Testis (tissue), 2 donors: ENCODE measurements at regions not wholly inside any gene's neighbourhood (a gene's known extent, or its start where the extent isn't known, plus 50 kb on each side); places are given as distances from the start of the nearest gene placed in this dataset.
"Not testable (repeated sequence)": the region's sequence is repeated elsewhere in the genome, so short reads cannot be mapped to it uniquely, and the experiment has no call there.

Experiments
- DNase-seq: peaks from one replicate; pipeline ENCODE4 v3.0.0-alpha.2; 2019
- H3K27ac ChIP-seq, 2 donors: fragments of 200-600 bp; sonication (generic); one replicate each; pipeline ENCODE4 v1.5.1; 2019
- H3K27me3 ChIP-seq: fragments of 200-600 bp; sonication (generic); one replicate; pipeline ENCODE4 v1.5.1; 2019
- H3K36me3 ChIP-seq: fragments of 200-600 bp; sonication (generic); one replicate; pipeline ENCODE4 v1.5.1; 2017; ENCODE audit warnings: low read depth; ENCODE audit errors: missing control alignments
- H3K4me1 ChIP-seq: fragments of 200-600 bp; sonication (generic); one replicate; pipeline ENCODE4 v1.5.1; 2019
- H3K4me3 ChIP-seq, 2 donors: fragments of 200-600 bp; sonication (generic); one replicate each; pipeline ENCODE4 v1.5.1; 2017 to 2019
- H3K9me3 ChIP-seq: fragments of 200-600 bp; sonication (generic); one replicate; pipeline ENCODE4 v1.5.1; 2017
- POLR2A ChIP-seq: fragments of 450-650 bp; IDR thresholded peaks from one replicate; pipeline ENCODE4 v1.6.1; 2017; ENCODE audit warnings: antibody characterized with exemption, mild to moderate bottlenecking, moderate library complexity
- WGBS, 2 donors: methylation state at CpG; one replicate each; pipeline ENCODE4 v1.1.5; 2018; 5-methylcytosine and 5-hydroxymethylcytosine counted together
- intact Hi-C: fragments of 100-400 bp; cut with DNase I; formaldehyde crosslinking; loops from one replicate; pipeline ENCODE4 v1.15.1; 2023; ENCODE audit warnings: low total_unique reads
- TF ChIP-seq, protein P1 (sequence below), 3 experiments: fragments of 450-650 bp in 2 of 3; fragments of 200-600 bp in 1 of 3; sonication (generic) in 1 of 3; IDR thresholded peaks; one replicate each; pipeline ENCODE4 v1.5.1; 2016 to 2019; ENCODE audit warnings: antibody characterized with exemption in 3 of 3, mild to moderate bottlenecking in 2 of 3, moderate library complexity in 1 of 3

DNA sequence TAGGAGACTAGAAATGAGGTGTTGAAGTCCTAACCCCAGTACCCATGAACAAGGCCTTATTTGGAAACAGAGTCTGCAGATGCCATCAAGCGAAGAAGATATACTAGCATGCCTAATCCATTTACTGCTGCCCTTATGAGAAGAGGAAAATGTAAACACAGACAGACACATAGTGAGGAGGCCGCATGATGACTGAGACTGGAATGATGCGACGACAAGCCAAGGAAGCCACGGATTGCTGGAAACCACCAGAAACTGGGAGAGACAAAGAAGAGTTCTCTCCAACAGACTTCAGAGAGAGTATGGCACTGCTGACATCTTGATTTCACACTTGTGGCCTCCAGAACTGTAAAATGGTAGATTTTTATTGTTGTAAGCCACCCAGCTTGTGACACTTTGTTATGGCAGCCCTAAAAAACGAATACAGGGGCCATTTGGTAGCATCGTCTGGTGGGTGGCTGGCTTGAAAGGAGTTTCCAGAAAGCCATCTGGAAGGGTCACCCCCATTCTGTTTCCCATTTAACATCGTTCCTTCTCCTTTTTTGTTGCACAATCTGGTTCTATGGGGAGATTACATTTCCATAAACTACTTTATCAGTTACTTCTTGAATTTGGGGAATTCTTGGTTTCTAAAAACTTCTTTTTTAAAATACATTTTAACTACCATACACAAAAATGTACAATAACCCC lies 193.1 kb downstream of the HSD17B3 start:
- 91 to 92% methylated on average over 8 of the region's 8 CpGs for WGBS, 2 donors

DNA sequence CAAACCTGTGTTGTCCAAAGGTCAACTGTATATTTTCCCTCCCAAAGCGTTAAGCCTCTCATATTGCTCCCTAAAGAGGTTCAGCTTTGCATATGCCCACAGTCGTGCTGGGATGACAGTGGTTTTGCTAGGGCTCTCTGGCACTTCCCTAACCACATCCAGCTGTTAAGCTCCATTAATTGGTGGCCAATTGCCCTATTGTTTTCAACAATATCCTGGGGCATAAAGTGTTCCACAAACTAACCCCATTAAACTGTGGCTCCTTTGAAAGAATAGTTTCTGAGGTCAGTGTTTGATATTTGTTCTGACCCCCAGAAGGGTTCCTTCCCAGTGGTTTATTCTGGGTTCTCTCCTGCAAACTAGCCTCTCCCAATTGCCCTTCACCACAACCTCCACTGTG lies 194.5 kb downstream of the HSD17B3 start:
- H3K4me1 ChIP-seq: peaks cover 18% of the 10 kb centered on the region
- 57 to 91% methylated on average over 2 of the region's 2 CpGs for WGBS, 2 donors
- H3K36me3 ChIP-seq: no peaks in the 10 kb centered on the region

More for the DNA sequence above, 193.1 kb downstream of the HSD17B3 start:
- Histone ChIP-seq H3K27ac (no peak overlapping the region), H3K9me3 (no peaks in the 10 kb centered on the region), H3K4me3 (no peak overlapping the region), H3K27me3 (no peaks in the 10 kb centered on the region), H3K4me1 (peaks cover 18% of the 10 kb centered on the region), H3K36me3 (no peaks in the 10 kb centered on the region)
- DNase-seq: no peak
- TF ChIP-seq POLR2A: no peak
- TF ChIP-seq, protein P1, sequence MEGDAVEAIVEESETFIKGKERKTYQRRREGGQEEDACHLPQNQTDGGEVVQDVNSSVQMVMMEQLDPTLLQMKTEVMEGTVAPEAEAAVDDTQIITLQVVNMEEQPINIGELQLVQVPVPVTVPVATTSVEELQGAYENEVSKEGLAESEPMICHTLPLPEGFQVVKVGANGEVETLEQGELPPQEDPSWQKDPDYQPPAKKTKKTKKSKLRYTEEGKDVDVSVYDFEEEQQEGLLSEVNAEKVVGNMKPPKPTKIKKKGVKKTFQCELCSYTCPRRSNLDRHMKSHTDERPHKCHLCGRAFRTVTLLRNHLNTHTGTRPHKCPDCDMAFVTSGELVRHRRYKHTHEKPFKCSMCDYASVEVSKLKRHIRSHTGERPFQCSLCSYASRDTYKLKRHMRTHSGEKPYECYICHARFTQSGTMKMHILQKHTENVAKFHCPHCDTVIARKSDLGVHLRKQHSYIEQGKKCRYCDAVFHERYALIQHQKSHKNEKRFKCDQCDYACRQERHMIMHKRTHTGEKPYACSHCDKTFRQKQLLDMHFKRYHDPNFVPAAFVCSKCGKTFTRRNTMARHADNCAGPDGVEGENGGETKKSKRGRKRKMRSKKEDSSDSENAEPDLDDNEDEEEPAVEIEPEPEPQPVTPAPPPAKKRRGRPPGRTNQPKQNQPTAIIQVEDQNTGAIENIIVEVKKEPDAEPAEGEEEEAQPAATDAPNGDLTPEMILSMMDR (IDR thresholded peaks at IDR 0.05): no peak
- intact Hi-C loops: no loop called here

DNA sequence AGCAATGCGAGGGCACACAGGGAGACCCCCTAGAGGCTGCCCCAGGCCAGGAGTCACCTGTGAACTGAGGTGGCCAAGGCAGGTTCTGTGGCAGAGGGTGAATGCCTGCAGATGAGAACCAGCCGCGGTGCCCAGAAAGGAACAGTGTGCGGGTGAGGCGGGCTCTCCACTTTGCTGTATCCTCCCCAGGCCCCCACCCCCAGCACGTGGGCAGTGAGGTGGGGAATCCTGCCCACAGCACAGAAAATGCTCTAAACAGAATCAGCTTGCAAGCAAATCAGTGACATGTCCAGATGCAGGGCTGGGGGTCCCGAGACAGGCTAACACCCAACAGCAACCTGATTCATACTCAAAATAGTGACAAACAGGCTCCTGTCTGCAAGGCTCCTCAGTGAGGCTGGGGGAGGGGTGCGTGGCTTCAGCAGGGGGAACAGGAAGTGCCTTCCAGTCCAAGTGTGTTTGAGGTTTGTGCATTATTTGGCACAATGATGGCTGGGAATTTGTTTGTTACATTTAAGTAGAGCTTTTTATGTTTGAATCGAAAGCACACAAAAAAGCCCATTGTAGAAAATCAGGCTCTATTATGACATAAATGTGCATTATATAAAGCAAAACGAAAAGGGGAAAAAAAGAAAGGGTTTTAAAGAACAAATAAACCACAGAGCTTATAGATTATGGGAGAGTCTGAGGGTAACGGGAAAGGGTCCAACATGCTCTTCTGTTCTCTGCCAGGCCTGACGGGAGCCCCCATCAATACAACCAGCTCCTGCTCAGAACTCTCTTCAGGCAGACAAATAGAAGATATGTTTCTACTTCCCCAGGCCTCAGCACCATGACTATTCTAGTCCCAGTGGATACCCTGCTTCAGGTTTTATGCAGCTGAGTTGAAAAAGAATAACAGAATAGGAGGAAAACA lies 201.3 kb downstream of the HSD17B3 start:
- Histone ChIP-seq H3K4me1 (peaks cover 8% of the 10 kb centered on the region), H3K4me3 (no peak overlapping the region), H3K27me3 (no peaks in the 10 kb centered on the region), H3K9me3 (no peaks in the 10 kb centered on the region), H3K27ac (no peak overlapping the region), H3K36me3 (no peaks in the 10 kb centered on the region)
- DNase-seq: no peak
- intact Hi-C loops: no loop called here
- WGBS, 2 donors: 54 to 70% methylated on average over 12 of the region's 12 CpGs
- no peak for TF ChIP-seq POLR2A

More for the DNA sequence above, 194.5 kb downstream of the HSD17B3 start:
- intact Hi-C loops: no loop called here
- Histone ChIP-seq H3K9me3 (no peaks in the 10 kb centered on the region), H3K4me3 (no peak overlapping the region), H3K27ac (no peak overlapping the region), H3K27me3 (no peaks in the 10 kb centered on the region)
- TF ChIP-seq, protein P1 (IDR thresholded peaks at IDR 0.05): no peak
- TF ChIP-seq POLR2A: no peak
- no peak for DNase-seq

DNA sequence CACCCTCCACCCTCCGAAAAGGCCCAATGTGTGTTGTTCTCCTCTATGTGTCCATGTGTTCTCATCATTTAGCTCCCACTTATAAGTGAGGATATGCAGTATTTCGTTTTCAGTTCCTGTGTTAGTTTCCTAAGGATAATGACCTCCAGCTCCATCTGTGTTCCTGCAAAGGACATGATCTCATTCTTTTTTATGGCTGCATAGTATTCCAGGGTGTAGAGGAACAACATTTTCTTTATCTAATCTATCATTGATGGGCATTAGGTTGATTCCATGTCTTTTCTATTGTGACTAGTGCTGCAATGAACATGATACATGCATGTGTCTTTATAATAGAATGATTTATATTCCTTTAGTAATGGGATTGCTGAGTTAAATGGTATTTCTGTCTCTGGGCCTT lies 211.3 kb downstream of the HSD17B3 start:
- H3K27me3 ChIP-seq, intact Hi-C loops, DNase-seq, H3K27ac ChIP-seq, H3K36me3 ChIP-seq, H3K9me3 ChIP-seq, H3K4me1 ChIP-seq, H3K4me3 ChIP-seq: not testable (repeated sequence)
- WGBS, 2 donors: 90 to 95% methylated on average over 2 of the region's 2 CpGs

DNA sequence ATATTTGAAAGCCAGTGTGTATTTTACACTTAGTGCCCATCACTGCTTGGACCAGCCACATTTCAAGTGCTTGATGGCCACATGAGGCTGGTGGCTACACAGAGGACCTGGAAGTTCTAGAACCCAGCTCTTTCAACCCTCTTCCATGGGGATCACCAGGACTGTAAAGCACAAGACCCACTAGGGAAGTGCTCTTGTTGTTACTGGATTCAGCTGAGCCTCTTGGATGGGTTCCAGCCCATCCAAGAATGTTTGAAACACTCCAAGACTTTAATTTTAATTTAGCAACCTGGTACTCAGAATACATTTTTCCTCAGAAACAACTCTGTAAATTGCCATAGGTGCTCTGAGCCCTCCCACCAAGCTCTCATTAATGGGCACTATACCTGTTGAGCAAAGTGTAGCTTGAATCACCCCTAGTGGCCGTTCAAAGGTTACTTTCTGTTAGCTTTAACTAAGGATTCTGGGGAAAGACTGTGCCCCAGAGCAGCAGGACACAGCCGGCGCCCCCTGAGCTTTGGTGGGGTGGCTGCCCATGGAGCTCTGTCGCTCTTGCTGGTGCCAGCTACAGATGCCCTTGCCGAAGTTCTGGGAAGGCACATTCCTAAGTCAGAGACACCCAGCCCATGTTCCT lies 212.4 kb downstream of the HSD17B3 start:
- no peaks in the 10 kb centered on the region for H3K27me3 ChIP-seq
- no peak overlapping the region for H3K4me3 ChIP-seq
- WGBS, 2 donors: 78 to 83% methylated on average over 1 to 5 of the region's 5 CpGs
- H3K36me3 ChIP-seq: no peaks in the 10 kb centered on the region
- H3K27ac ChIP-seq: no peak overlapping the region
- H3K4me1 ChIP-seq: no peaks in the 10 kb centered on the region
- no peaks in the 10 kb centered on the region for H3K9me3 ChIP-seq
- DNase-seq: no peak
- no peak for TF ChIP-seq POLR2A
- TF ChIP-seq, protein P1 (IDR thresholded peaks at IDR 0.05): peak in 1 of 3 experiments; percentile 13
- intact Hi-C loops: no loop called here
